ENCODE measurements at regions not wholly inside any gene's neighbourhood (a gene's known extent, or its start where the extent isn't known, plus 50 kb on each side); places are given as distances from the start of the nearest gene placed in this dataset.
A peak's percentile ranks its signal among the peaks of the same experiment; 100 is the strongest.

DNA sequence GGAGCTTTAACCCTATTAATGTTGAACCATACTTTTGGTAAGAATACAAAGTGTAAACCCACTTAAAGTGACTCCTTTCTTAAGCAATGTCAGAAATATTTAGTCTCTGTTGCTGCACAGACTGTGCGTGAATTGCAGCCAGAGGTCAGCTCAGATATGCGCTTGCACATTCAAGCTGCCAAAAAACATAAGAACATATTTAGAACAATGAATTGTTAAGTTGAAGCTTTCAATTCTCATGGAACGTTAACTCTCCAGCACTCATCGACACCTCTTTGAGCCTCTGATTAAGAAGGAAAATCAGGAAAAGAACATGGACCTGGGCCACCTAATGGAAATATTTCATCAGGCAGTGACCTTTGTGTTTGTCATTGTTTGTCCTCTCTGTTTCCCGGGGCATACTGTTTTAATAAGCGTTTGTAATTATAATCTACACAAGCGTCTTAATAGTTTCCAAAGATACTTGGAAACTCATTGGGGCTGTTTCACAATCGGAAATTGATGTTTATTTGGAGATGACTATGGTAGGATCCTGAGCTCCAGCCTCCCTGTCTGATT is 193.0 kb upstream of the CELF2 start:
- no peak overlapping the region for H3K4me3 ChIP-seq (ENCODE audit: low read depth, low read length)
- peak; percentile 80 for DNase-seq (ENCODE audit: low read depth)
- TF ChIP-seq, protein P1, sequence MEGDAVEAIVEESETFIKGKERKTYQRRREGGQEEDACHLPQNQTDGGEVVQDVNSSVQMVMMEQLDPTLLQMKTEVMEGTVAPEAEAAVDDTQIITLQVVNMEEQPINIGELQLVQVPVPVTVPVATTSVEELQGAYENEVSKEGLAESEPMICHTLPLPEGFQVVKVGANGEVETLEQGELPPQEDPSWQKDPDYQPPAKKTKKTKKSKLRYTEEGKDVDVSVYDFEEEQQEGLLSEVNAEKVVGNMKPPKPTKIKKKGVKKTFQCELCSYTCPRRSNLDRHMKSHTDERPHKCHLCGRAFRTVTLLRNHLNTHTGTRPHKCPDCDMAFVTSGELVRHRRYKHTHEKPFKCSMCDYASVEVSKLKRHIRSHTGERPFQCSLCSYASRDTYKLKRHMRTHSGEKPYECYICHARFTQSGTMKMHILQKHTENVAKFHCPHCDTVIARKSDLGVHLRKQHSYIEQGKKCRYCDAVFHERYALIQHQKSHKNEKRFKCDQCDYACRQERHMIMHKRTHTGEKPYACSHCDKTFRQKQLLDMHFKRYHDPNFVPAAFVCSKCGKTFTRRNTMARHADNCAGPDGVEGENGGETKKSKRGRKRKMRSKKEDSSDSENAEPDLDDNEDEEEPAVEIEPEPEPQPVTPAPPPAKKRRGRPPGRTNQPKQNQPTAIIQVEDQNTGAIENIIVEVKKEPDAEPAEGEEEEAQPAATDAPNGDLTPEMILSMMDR (IDR thresholded peaks at IDR 0.05; ENCODE audit: insufficient read depth, low read depth, low read length) = no peak

DNA sequence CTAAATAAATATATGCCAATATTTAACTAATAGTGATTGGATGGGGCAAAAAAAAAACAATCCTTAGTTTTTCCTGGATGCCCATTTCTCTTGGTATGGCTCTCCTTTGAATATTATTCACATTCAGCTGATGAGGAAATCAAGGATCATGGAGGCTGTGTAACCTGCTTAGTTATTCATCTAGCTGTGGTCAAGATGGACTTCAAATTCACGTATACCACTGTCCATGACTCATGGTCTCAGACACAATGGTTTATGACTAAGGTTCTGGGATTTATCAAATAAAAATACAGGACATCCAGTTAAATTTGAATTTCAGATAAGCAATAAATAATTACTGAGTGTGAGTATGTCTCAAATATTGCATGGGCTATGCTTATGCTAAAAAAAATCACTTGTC is 191.5 kb upstream of the CELF2 start:
- DNase-seq (ENCODE audit: low read depth) = peak; percentile 77
- no peak overlapping the region for H3K4me3 ChIP-seq (ENCODE audit: low read depth, low read length)
- TF ChIP-seq, protein P1 (IDR thresholded peaks at IDR 0.05; ENCODE audit: insufficient read depth, low read depth, low read length) = no peak

DNA sequence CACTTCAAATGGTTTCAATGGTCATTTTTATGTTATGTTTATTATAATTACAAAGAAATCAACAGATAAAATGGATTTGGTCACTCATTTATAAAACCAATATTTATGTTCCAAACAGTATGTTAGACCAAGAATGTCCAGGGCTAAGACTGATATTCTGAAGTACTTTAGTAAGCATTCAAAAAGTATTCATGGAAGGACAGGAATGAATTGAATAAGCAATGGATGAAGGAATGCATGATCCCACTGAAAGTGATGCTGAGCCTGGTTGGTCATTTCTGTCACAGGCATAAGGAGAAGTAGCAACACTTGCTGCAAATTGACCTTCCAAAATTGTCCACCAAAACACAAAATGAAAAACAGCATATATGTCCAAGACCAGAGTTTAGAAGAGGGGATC is 189.0 kb upstream of the CELF2 start:
- no peak overlapping the region for H3K4me3 ChIP-seq (ENCODE audit: low read depth, low read length)
- DNase-seq (ENCODE audit: low read depth) = no peak
- TF ChIP-seq, protein P1 (IDR thresholded peaks at IDR 0.05; ENCODE audit: insufficient read depth, low read depth, low read length) = no peak

DNA sequence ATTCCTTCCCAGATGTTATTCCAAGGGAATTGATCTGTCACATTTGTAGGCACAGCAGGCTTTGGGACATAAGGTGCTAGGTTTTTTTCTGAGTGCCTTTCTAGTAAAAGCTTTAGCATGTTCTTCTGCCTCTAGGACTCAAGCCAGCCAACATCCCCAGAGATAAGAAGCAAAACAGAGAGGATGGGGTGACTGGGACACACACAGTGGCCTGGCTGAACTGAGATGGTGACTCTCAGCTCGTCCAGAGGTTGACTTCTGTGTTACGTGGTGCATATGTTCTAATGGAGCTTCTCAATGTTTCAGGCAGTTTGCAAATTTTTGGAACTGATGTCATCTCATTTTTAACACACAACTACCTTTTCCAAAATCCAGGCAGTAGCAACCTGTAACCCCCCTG is 188.1 kb upstream of the CELF2 start:
- H3K4me3 ChIP-seq (ENCODE audit: low read depth, low read length) = no peak overlapping the region
- TF ChIP-seq, protein P1 (IDR thresholded peaks at IDR 0.05; ENCODE audit: insufficient read depth, low read depth, low read length) = no peak
- DNase-seq (ENCODE audit: low read depth) = no peak

DNA sequence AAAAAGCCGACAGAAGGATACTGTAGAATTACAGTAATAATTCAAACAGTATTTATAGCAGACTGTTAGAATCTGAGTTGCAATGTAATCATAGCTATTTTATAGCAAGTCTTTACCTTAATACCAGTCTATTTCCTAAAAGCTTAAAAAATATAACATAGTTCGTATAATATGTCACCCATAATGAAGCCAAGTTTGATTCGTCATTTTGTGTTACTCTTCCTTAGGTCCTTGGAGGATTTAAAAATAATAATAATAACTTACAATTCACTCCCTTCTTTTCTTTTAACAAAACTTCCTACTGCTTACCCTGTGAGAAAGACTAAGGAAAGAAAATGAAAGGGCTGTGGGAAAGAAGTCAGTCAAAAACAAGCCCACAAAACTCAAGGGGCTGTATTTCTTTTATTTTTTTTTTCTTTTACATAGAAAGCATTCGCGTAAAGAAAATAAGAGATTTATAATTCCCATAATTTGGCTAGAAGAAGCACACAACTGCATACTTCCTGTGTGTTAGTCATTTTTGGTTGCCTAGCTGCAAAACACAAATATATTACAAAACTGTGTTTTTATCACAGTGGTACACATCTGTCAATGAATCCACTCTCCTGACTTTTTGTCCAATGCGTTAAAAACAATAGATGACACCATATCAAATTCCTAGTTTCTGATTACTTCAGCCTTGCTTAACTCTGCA is 187.2 kb upstream of the CELF2 start:
- DNase-seq (ENCODE audit: low read depth) = peak; percentile 83
- H3K4me3 ChIP-seq (ENCODE audit: low read depth, low read length) = no peak overlapping the region
- TF ChIP-seq, protein P1 (IDR thresholded peaks at IDR 0.05; ENCODE audit: insufficient read depth, low read depth, low read length) = no peak

DNA sequence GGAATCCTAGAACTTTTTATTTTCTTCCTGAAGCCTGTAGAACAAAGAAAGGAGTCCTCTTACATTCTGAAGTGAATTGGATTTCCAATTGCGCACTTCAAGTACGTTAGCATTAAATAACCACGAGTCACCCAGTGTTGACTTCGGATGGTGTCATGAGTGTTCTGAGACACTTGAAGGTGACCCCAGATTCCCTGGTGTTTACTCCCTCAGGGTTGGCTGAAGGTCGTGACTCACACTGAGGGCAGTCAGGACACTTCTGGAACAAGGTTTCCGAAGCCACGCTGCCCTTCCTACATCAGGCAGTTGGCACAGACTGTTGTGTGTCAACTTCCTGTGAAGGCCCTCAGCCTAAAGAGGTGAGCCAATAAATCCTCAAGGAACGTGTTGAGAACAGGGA is 186.6 kb upstream of the CELF2 start:
- DNase-seq (ENCODE audit: low read depth) = peak; percentile 71
- H3K4me3 ChIP-seq (ENCODE audit: low read depth, low read length) = no peak overlapping the region
- TF ChIP-seq, protein P1 (IDR thresholded peaks at IDR 0.05; ENCODE audit: insufficient read depth, low read depth, low read length) = no peak

DNA sequence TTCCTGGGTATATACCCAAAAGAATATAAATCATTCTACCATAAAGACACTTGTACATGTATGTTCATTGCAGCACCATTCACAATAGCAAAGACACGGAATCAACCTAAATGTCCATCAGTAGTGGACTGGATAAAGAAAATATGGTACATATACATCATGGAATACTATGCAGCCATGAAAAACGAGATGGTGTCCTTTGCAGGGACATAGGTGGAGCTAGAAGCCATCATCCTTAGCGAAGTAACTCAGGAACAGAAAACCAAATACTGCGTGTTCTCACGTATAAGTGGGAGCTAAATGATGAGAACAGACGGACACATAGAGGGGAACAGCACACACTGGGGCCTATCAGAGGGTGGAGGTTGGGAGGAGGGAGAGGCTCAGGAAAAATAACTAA is 183.7 kb upstream of the CELF2 start:
- H3K4me3 ChIP-seq (ENCODE audit: low read depth, low read length) = no peak overlapping the region
- DNase-seq (ENCODE audit: low read depth) = no peak
- TF ChIP-seq, protein P1 (IDR thresholded peaks at IDR 0.05; ENCODE audit: insufficient read depth, low read depth, low read length) = no peak
